ENCODE measurements at regions not wholly inside any gene's neighbourhood (a gene's known extent, or its start where the extent isn't known, plus 50 kb on each side); places are given as distances from the start of the nearest gene placed in this dataset.

- DNase-seq = no peak
Measured at GRCh38 chr12:43169115-43169681, 382.8 kb downstream of the ADAMTS20 start.

- no peak for DNase-seq
Measured at GRCh38 chr12:43167691-43168090, 384.3 kb downstream of the ADAMTS20 start.

GRCh38 chr12:43165351-43165750, 386.7 kb downstream of the ADAMTS20 start:
- DNase-seq = no peak

DNA sequence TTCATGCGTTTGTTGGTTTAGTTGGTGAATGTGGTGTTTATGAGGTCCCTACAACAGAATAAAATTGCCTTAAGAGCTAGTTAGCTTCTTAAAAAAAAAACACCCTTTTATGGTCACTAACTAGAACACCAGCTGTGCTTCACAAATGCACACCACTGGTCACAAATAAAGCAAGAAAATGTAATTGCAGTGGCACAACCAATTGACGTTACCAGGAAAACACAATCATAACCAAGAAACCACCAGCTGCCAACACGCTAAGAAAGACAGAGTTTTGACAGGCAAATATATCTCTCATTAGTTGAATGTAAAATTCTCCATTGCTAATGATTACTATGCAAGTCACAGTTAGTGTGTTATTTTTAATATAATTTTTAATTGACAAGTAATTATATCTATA, 389.9 kb downstream of the ADAMTS20 start:
- DNase-seq = no peak

- no peak for DNase-seq
Measured at GRCh38 chr12:43159506-43159905, 392.5 kb downstream of the ADAMTS20 start.

DNA sequence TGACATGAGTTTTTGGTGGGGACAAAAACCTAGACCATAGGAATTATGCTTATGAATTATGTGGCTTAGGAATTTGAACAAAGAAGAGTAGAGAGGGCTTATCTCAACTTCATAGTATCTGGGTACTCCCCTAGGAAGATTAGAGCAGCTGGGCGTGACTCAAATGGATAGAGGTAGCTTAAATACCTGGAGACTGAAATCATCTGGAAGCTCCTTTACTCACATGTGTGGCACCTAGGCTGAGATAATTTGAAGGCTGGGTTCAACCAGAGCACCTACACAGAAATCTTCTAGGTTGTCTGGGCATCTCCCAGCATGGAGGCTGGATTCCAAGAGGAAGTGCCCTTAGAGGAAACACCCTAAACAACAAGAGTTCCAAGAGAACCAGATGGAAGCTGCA, 393.9 kb downstream of the ADAMTS20 start:
- DNase-seq = no peak

DNA sequence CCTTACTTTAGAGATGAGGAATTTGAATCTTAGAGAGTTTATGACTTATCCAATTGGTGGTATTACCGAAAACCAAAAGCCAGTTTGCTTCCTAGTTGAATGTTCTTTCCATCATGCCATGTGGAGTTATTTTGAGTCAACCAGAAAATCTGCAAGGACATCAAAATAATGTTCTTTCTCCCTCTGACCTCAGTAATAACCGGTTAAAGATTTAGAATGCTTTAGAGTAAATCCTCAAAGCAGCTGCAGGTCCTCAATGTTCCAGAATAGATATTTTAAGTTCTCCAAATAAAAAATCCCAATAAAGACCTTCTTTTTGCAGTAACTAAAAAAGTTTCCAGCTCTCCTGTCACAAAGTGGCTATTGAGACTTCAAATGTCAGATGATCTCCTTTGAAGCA, 396.6 kb downstream of the ADAMTS20 start:
- no peak for DNase-seq

DNA sequence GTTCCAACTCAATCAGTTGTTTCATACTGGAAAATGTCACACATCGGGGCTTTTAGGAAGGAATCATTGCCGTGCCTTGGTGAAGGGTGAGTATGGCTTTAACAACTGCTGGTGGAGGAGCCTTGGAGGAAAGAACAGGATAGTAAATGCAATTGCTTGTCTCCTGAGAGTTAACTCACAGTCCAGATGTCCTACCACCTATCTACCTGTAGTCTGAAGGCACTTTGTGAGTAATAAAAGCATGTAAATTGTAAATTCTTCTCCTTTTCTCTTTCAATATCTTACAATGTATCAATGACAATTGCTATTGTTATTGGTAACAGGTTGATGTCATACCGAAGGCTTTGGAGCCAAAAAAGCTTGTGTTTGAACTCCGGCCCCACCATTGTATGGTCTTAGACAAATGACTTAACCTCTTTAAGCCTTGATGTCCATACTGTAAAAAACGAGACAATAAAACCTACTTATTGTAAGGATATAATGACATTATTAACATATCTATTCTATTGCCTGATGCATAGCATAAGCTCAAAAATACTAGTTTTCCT, 397.4 kb downstream of the ADAMTS20 start:
- no peak for DNase-seq

GRCh38 chr12:43151441-43151981, 400.5 kb downstream of the ADAMTS20 start:
- DNase-seq = no peak

DNA sequence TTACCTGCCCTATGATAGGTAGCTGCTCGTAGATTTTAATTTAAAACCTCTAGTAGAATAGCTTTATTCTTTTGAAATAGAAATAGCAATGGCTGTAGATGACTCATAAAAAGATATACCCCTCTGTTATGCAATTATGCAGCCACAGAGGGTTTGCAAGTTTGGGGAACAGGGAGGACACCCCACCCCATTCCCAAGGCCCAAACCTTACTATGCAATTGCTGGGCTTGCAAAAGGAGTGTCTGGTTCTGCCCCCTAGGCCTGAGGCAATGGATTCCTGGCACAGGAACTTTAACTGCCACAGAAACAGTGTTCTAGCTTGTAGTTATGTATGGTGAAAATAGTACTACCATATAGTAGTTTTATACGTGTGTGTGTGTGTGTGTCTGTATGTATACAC, 403.3 kb downstream of the ADAMTS20 start:
- DNase-seq = no peak

GRCh38 chr12:43147878-43148277, 404.1 kb downstream of the ADAMTS20 start:
- DNase-seq = no peak

- no peak for DNase-seq
Measured at GRCh38 chr12:43145481-43145880, 406.5 kb downstream of the ADAMTS20 start.

- DNase-seq = no peak
Measured at GRCh38 chr12:43143278-43143677, 408.7 kb downstream of the ADAMTS20 start.

DNA sequence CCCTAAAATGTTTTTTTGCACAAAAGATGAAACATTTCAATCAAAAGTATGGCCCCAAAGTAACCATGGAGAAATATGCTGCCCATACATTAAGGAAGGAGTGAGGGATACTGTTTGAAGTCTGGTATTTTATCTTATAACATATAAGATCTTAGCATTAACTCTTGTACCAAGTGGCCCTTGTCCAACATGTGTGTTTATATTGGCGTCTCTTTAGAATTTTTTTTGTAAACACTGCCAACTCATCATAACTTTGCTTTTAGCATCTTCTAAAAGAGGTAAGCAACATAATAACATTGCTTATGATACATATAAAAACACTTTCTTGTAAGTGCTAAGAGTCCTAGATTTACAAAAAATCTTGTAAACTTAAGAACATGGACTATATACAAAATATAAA, 419.7 kb downstream of the ADAMTS20 start:
- DNase-seq = no peak

GRCh38 chr12:43131301-43131700, 420.7 kb downstream of the ADAMTS20 start:
- no peak for DNase-seq

- DNase-seq = no peak
Measured at GRCh38 chr12:43127886-43128549, 424.0 kb downstream of the ADAMTS20 start.

GRCh38 chr12:43126652-43127375, 425.2 kb downstream of the ADAMTS20 start:
- DNase-seq = no peak

DNA sequence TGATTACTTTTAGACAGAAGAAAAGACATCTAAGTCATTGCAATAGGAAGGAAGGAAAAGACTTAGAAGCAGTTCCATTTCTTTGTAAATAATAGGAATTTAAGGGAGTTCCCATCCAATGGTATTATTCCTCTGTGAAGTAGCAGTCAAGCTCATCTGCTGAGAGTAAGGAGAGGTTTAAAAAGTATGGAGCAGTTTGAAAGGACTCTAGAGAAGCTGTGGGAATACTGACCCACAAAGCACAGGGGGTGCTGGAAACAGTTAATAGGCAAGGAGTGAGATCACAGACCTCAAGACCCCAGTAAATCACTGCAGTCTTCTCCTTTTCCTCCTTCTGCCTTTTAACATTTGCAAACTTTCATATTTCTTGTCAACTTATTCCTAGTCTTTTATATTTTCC, 428.5 kb downstream of the ADAMTS20 start:
- DNase-seq = no peak

- DNase-seq = no peak
Measured at GRCh38 chr12:43120150-43120549, 431.9 kb downstream of the ADAMTS20 start.

- no peak for DNase-seq
Measured at GRCh38 chr12:43118881-43119280, 433.1 kb downstream of the ADAMTS20 start.

- DNase-seq = no peak
Measured at GRCh38 chr12:43118234-43118633, 433.8 kb downstream of the ADAMTS20 start.

- no peak for DNase-seq
Measured at GRCh38 chr12:43117226-43117930, 434.6 kb downstream of the ADAMTS20 start.
